HG02840 (cell line): ENCODE measurements at regions not wholly inside any gene's neighbourhood (a gene's known extent, or its start where the extent isn't known, plus 50 kb on each side); places are given as distances from the start of the nearest gene placed in this dataset.

Source experiments
- ATAC-seq: cut with Tn5 transposase; IDR thresholded peaks from one replicate; pipeline ENCODE4 v1.9.1; 2021; ENCODE audit warnings: mild to moderate bottlenecking, moderate library complexity, moderate number of reproducible peaks; ENCODE audit not compliant: unreplicated experiment, low FRiP score

- no peak for ATAC-seq
Observed at GRCh38 chr20:12331236-12331635, 413.5 kb downstream of the BTBD3 start.

GRCh38 chr20:12337601-12338000 is 419.9 kb downstream of the BTBD3 start:
- ATAC-seq = no peak

GRCh38 chr20:12345978-12346377 is 428.3 kb downstream of the BTBD3 start:
- no peak for ATAC-seq

DNA sequence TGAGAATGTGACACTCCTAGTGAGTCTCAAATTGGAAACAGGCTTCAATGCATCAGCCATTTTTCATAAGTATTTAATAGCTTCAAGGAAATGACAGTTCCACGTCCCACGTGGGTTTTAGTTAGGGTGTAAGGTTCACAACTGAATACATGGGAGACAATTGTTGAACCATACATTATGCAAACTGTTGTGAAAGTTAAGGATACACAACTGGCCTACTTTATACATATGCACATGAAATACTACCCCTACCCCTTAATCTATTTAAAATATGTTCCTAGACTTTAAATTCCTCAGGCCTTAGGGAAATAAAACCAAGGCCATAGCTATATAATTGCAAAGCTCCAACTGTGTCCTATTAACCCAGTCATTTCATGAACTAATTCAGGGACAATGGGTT is 436.1 kb downstream of the BTBD3 start:
- no peak for ATAC-seq

DNA sequence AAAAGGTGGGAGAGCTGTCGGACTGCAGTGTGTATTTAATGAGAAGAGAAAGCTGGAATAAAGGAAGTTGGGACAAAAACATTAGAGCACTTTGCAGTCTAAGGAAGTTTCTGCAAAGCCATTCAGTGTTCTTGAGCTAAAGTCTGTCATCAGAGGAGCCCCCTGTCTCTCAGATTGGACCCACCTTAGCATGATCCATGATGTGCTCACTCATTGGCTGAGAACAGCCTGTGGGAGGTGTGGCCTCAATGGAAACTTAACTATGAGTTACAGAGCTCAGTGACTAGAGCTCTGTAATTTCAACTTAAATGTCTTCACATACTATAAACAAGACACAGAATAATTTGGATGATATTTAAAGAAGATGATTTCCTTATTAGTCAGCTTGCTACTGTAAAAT is 437.0 kb downstream of the BTBD3 start:
- no peak for ATAC-seq

DNA sequence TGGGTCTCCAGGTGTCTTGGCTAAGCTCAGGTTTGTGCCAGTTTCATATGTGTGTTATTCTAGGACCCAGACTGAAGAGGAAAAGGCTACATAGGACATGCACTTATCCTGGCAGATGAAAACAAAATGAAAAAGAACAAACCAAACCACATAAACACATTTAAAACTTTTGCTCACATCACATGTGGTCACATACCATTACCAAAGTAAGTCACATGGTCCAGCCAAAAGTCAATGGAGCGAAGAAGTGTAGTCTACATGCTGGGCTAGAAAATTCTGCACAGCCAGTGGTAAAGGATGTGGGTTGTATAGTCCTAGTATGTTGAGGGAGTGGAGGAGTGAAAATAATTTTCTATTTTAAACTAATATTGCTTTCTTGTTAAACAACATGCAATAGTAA is 437.5 kb downstream of the BTBD3 start:
- no peak for ATAC-seq

- no peak for ATAC-seq
Observed at GRCh38 chr20:12358006-12358654, 440.4 kb downstream of the BTBD3 start.

DNA sequence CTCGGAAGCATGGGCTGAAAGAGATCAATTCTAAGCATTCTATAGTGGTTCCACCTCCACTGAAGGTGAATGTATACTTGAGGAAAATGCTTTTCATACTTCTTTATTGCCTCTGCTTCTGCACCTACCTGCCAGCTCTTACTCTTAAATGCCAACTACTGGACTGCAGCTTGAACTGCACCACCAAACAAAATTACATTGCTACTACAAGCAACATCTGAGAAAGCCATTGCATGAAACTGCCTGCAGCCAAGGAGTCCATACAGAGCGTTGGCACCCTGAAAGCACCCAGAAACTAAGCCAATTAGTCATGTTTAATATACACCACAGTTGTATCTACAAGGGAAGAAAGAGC is 440.9 kb downstream of the BTBD3 start:
- no peak for ATAC-seq

GRCh38 chr20:12371990-12372389 is 454.3 kb downstream of the BTBD3 start:
- no peak for ATAC-seq

DNA sequence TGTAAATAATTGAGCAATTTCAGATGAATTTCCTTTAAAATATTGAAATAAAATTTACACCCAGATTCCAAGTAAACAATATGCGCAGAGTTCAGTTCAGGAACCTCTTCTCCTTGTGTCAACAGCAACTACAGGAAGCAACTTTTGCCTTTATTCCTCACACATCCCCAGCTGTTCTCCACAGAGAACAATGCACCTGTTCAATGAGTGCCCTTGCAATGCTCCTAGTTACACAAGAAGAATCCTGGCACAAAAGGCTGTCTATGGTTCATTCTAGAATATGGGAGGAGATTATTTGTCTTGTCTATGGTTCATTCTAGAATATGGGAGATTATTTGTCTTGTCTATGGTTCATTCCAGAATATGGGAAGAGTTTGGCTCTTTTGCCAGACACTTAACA is 454.9 kb downstream of the BTBD3 start:
- no peak for ATAC-seq

DNA sequence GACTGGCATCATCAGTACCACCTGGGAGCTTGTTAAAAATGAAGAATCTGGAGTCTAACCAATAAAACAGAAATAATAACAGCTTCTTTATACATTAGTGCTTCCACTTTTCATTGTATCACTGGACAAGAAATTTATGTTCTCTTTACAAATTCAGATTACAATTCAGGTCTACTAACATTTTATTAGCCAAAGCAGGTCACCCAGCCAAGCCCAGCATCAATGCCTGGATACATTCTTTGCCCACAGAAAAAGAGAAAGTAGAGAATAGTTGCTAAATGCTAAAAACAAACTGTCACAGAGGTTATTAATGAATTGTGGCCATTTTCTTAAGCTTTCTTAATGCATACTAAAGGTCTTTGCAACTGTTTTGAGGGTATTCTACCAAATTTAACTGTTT is 458.3 kb downstream of the BTBD3 start:
- no peak for ATAC-seq

GRCh38 chr20:12383821-12384220 is 466.1 kb downstream of the BTBD3 start:
- ATAC-seq = no peak

DNA sequence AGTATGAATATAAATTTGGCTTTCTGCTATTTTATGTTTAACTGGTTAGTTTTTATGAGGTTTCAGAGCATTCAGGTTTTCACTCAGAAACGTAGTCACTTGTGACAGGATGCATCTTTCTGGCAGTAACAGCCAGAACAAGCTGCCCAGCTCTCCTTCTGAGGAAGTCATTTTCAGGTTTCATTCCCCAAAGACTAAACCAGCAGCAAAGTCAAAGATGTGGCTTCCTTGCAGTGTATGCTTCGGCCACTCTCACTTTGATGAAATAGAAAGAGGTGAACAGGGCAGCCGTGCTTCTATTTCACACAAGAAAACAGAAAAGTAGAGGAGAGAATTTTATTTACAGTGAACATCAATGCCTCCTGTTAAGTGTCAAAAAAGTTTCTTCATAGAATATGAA is 469.1 kb downstream of the BTBD3 start:
- no peak for ATAC-seq

DNA sequence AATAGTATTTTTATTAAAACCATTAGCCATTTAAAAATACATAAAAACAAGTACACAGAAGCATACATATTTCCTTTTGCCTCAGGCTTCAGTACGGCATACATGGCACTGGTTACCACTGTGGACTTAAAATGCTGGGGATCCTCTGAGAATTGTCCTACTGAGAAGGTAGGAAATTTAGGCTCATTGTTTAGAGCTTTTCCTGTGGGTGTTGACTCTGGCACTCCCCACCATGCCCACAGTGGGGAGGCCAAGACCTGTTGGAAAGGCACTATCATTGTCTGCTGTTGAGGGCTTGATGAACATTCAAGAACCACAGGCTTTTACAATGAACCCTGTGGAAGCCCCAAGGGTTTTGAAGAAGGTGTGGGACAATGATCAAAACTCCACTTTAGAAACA is 473.4 kb downstream of the BTBD3 start:
- no peak for ATAC-seq

DNA sequence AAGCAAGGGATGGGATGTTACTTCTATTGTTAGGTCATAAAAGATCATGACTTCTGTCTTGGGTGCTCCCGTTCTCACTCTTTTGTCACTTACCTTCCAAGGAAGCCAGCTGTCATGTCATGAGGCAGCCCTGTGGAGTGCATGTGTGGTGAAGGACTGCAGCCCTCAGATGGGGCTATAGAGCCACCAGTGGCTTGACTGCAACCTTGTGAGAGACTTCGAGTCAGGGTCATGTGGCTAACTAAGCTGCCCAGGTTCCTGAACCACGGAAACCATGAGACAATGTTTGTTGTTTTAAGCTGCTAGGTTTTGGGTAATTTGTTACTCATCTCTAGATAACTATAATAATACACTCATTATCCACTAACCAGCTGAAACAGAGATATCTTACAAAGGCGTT is 477.1 kb downstream of the BTBD3 start:
- no peak for ATAC-seq

DNA sequence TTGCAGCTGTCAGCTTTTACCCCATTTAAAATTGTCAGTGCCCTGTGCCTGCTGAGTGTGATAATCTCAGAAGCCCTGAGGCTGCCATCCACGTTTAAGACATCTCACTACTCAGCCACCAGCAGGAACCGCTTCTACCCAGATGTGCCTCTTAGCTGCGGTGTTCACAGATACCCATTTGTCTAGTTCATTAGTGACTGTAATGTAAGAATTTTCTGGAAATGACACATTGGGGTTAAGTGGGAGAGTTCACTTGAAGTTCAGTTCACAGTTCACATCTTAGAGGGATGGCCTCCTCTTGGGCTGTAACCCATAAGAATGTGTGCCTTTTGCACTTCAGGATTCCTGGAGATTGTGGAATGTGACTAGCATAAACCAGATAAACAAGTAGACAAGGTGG is 477.7 kb downstream of the BTBD3 start:
- no peak for ATAC-seq

GRCh38 chr20:12395760-12396159 is 478.1 kb downstream of the BTBD3 start:
- ATAC-seq = no peak

DNA sequence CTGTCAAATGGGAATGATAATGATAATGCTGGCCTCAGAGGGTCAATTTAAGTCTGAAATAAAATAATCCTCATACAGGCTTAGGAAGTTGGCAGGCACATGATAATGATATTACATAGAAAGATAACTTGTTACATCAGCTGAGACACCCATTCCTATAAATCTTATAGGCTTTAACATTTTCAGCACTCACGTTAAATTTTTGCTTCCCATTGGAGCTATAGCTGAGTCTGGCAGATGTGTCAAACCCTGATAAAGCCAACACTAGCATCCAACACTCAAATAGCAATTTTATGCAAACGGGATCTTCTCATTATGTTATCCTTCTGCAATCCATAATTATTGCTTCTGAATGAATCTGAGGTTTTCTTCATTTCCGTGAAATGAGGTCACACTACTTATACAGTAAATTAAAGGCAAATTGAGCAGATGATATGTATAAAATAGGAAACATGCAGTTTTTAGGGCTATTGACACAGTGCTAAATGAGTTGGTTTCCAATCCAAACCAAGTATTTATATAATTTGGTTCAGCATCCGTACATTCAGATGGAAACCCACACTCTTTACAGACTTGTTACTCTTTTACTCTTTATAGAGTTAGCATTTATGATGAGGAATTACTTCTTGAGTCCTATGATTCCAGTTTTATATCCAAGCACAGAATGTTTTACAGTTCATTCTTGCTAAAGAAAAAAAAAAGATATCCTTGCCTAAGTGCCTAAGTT is 481.6 kb downstream of the BTBD3 start:
- ATAC-seq = no peak

DNA sequence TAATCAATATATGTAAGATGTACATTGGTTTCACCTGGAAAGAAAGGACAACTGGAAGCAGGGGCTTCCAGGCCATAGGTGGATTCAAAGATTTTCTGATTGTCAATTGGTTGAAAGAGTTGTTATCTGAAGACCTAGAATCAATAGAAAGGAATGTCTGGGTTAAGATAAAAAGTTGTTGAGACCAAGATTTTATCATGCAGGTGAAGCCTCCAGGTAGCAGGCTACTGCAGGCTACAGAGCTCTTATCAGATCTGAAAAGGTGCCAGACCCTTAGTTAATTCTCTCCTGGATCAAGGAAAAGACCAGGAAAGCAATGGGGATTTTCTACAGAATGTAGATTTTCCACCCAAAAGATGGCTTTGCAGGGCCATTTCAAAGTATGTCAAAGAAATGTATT is 487.2 kb downstream of the BTBD3 start:
- no peak for ATAC-seq

- ATAC-seq = no peak
Observed at GRCh38 chr20:12406978-12407377, 489.3 kb downstream of the BTBD3 start.

GRCh38 chr20:12409501-12409900 is 491.8 kb downstream of the BTBD3 start:
- ATAC-seq = no peak

DNA sequence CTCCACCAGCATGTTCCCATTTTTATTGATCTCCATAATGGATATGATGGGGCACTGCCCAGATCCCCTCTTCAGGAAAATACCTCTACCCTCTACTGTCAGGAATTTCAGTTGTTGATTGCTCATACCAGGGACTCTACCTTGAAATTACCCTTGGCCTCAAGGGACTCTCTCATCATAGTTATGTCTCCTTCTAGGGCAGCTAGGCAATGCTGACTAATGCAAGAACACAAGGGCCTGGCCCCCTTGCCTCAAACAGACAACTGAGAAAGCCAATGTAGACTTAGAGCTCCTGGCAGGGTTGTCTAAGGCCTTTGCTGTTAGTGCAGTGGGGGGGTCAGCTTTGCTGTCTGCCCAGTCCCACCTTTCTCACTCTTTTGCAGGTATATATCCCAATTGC is 493.1 kb downstream of the BTBD3 start:
- no peak for ATAC-seq
